Endothelial cell of umbilical vein (primary cell): ENCODE measurements at regions not wholly inside any gene's neighbourhood (a gene's known extent, or its start where the extent isn't known, plus 50 kb on each side); places are given as distances from the start of the nearest gene placed in this dataset.

Source experiments
- BruUV-seq: library from RNA; stranded (reverse); fragments of 400-500 nt; replicated peaks from 2 replicates; lab custom pipeline; 2021; lab: Mats Ljungman, UMichigan
- CTCF ChIA-PET: fragments of 300-600, 350-600 bp; sonication (Branson Sonifier 250); formaldehyde crosslinking; loops from one replicate; lab custom pipeline; 2021; ENCODE audit warnings: antibody characterized with exemption, inconsistent platforms; lab: Charles Lee
- POLR2A ChIA-PET: fragments of 300-600, 350-600 bp; sonication (Branson Sonifier 250); formaldehyde crosslinking; loops from one replicate; lab custom pipeline; 2021; ENCODE audit warnings: antibody characterized with exemption, inconsistent platforms; lab: Charles Lee
- DNase-seq: peaks from one replicate; pipeline ENCODE4 v3.0.0-alpha.2; 2011; ENCODE audit warnings: low read depth, low spot score
- FAIRE-seq: peaks from 2 replicates; lab custom pipeline; 2011; peaks lifted over from hg19 to GRCh38; lab: Jason Lieb, UNC
- H2AFZ ChIP-seq: 2 replicates; pipeline ENCODE4 v1.6.0; 2012; ENCODE audit warnings: low read depth, low read length, control low read depth, inconsistent platforms
- H3K27ac ChIP-seq: 2 replicates; pipeline ENCODE4 v1.5.1; 2011; ENCODE audit warnings: low read depth, mild to moderate bottlenecking, control low read depth, low read length, moderate library complexity; ENCODE audit not compliant: insufficient read depth
- H3K27me3 ChIP-seq, 2 experiments: 2 replicates each; pipeline versions ENCODE4 v1.6.0 to v1.6.1; 2011; ENCODE audit warnings: low read length in 2 of 2, mixed read lengths in 1 of 2; ENCODE audit not compliant: control insufficient read depth in 2 of 2, insufficient read depth in 2 of 2
- H3K36me3 ChIP-seq, 2 experiments: 2 replicates in 1 of 2; 3 replicates in 1 of 2; pipeline ENCODE4 v1.5.1; 2011; ENCODE audit warnings: low read length in 2 of 2, mild to moderate bottlenecking in 1 of 2, moderate library complexity in 1 of 2; ENCODE audit not compliant: control insufficient read depth in 2 of 2, insufficient read depth in 2 of 2; ENCODE audit errors: extremely low read depth in 1 of 2
- H3K4me1 ChIP-seq: 3 replicates; pipeline ENCODE4 v1.5.1; 2011; ENCODE audit warnings: mild to moderate bottlenecking, low read length; ENCODE audit not compliant: control insufficient read depth, insufficient read depth; ENCODE audit errors: extremely low read depth
- H3K4me2 ChIP-seq: 2 replicates; pipeline ENCODE4 v1.6.1; 2011; ENCODE audit warnings: low read length, control low read depth, mixed read lengths; ENCODE audit not compliant: insufficient read depth
- H3K4me3 ChIP-seq, 3 experiments: fragments of 200-600 bp in 1 of 3; sonication (generic), shearing (Covaris generic) in 1 of 3; replicated peaks in 1 of 3; 2 replicates each; pipeline ENCODE4 v1.5.1; 2011 to 2016; ENCODE audit warnings: control low read depth in 3 of 3, low read length in 3 of 3, mild to moderate bottlenecking in 2 of 3, inconsistent platforms in 1 of 3, low read depth in 1 of 3, moderate library complexity in 1 of 3; ENCODE audit not compliant: insufficient read depth in 1 of 3
- H3K79me2 ChIP-seq: 2 replicates; pipeline ENCODE4 v1.6.0; 2012; ENCODE audit warnings: low read length, inconsistent platforms; ENCODE audit not compliant: control insufficient read depth, insufficient read depth
- H3K9ac ChIP-seq: replicated peaks from 2 replicates; pipeline ENCODE3; 2011; ENCODE audit warnings: low read length, control low read depth; ENCODE audit not compliant: insufficient read depth; ENCODE audit errors: extremely low read depth
- H3K9me1 ChIP-seq: replicated peaks from 3 replicates; pipeline ENCODE4 v1.6.0; 2011; ENCODE audit warnings: mild to moderate bottlenecking, low read length; ENCODE audit not compliant: control insufficient read depth, insufficient read depth; ENCODE audit errors: extremely low read depth
- H3K9me3 ChIP-seq: replicated peaks from 2 replicates; pipeline ENCODE4 v1.5.1; 2012; ENCODE audit warnings: low read length, inconsistent platforms; ENCODE audit not compliant: control insufficient read depth, insufficient read depth
- H4K20me1 ChIP-seq: replicated peaks from 2 replicates; pipeline ENCODE3; 2011; ENCODE audit warnings: mild to moderate bottlenecking, low read length; ENCODE audit not compliant: control insufficient read depth, insufficient read depth; ENCODE audit errors: extremely low read depth
- CTCF ChIP-seq, 2 donors: IDR thresholded peaks; 1 replicate in 1 of 2; 2 replicates in 1 of 2; pipeline ENCODE4 v1.5.1; 2011; ENCODE audit warnings: low read length in 2 of 2, mild to moderate bottlenecking in 2 of 2, moderate library complexity in 2 of 2, control low read depth in 1 of 2, inconsistent platforms in 1 of 2, low read depth in 1 of 2; ENCODE audit not compliant: insufficient read depth in 1 of 2; ENCODE audit errors: extremely low read depth in 1 of 2
- EZH2 ChIP-seq: IDR thresholded peaks from 2 replicates; pipeline ENCODE4 v1.6.1; 2012; ENCODE audit warnings: borderline replicate concordance, low read depth, mild to moderate bottlenecking, moderate library complexity, low read length, inconsistent platforms; ENCODE audit not compliant: severe bottlenecking
- FOS ChIP-seq: IDR thresholded peaks from 2 replicates; pipeline ENCODE4 v1.6.1; 2011; ENCODE audit warnings: mild to moderate bottlenecking, low read length, moderate library complexity, borderline replicate concordance; ENCODE audit not compliant: insufficient read depth
- GATA2 ChIP-seq: IDR thresholded peaks from 2 replicates; pipeline ENCODE4 v1.7.0; 2011; ENCODE audit warnings: low read depth, mild to moderate bottlenecking, moderate library complexity, mixed read lengths, low read length; ENCODE audit not compliant: insufficient read length, insufficient read depth
- JUN ChIP-seq: IDR thresholded peaks from 2 replicates; pipeline ENCODE4 v1.6.1; 2011; ENCODE audit warnings: borderline replicate concordance, low read depth; ENCODE audit not compliant: insufficient read length, insufficient read depth
- MAX ChIP-seq: IDR thresholded peaks from 2 replicates; pipeline ENCODE4 v1.6.1; 2011; ENCODE audit not compliant: insufficient read depth, insufficient read length
- MYC ChIP-seq: IDR thresholded peaks from one replicate; pipeline ENCODE4 v1.6.1; 2011; ENCODE audit warnings: mild to moderate bottlenecking, low read depth, low read length
- POLR2A ChIP-seq: IDR thresholded peaks from 2 replicates; pipeline ENCODE4 v1.6.1; 2012; ENCODE audit warnings: low read depth, mild to moderate bottlenecking, control low read depth, low read length
- POLR2AphosphoS5 ChIP-seq: IDR thresholded peaks from 2 replicates; pipeline ENCODE4 v1.6.1; 2012; ENCODE audit warnings: low read depth, mild to moderate bottlenecking, control low read depth, low read length, moderate library complexity; ENCODE audit not compliant: insufficient read depth
- dilution Hi-C: fragments of 300-500 bp; cut with MboI; formaldehyde crosslinking; loops from one replicate; pipeline ENCODE4 v1.15.0; 2019; ENCODE audit warnings: low sequenced_read_pairs; ENCODE audit not compliant: extremely low pct_ligation_motif_present
- intact Hi-C: fragments of 100-400 bp; cut with micrococcal nuclease; formaldehyde crosslinking; loops from one replicate; pipeline ENCODE4 v1.10.0; 2022

DNA sequence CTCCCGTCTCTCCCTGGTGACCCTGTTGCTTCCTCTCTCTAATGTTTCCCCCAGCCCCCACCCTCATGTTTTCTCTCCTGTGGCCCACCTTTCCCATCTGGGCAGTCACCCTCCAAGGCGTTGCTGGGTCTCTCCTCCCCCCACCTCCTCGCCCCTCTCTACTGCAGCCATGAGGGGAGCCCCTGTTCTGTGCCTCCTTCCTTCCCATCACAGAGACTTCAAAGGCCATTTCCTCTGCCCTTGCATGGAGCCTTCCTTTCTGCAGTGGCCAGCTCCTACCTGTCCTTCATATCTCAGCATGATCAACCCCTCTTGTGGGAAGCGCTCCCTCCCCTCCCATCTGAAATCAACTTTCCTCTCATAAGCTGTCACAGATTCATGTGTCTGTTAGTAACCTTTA is 194.0 kb upstream of the PRSS58 start:
- Histone ChIP-seq H3K79me2 (no peaks in the 10 kb centered on the region), H3K9me3 (no peaks in the 10 kb centered on the region), H3K4me3 (no peak overlapping the region), H3K4me2 (no peak overlapping the region), H2AFZ (no peak overlapping the region), H3K9me1 (no peaks in the 10 kb centered on the region), H3K9ac (no peak overlapping the region), H3K27ac (no peak overlapping the region), H4K20me1 (no peaks in the 10 kb centered on the region), H3K36me3 (no peaks in the 10 kb centered on the region), H3K27me3 (peaks cover 0 to 6% of the 10 kb centered on the region in 2 experiments), H3K4me1 (no peaks in the 10 kb centered on the region)
- ChIA-PET POLR2A (no interaction called here), CTCF (interaction anchor here (1.0 kb wide), 1 partner anchor 13 kb away, joined by 4 read pairs; no protein-coding TSS in a partner anchor)
- DNase-seq (no peak), FAIRE-seq (no peak)
- dilution Hi-C loops, result no loop called here
- TF ChIP-seq GATA2 (no peak), JUN (no peak), POLR2AphosphoS5 (no peak), EZH2 (no peak), CTCF (IDR thresholded peaks at IDR 0.05; ENCODE audit: extremely low read depth in 1 of 2, insufficient read depth in 1 of 2, low read depth in 1 of 2, low read length in 2 of 2) (no peak), MAX (no peak), FOS (no peak), POLR2A (no peak), MYC (no peak)
- BruUV-seq, result no TSS peak
- intact Hi-C loops, result no loop called here
